ENCODE measurements at regions not wholly inside any gene's neighbourhood (a gene's known extent, or its start where the extent isn't known, plus 50 kb on each side); places are given as distances from the start of the nearest gene placed in this dataset.

DNA sequence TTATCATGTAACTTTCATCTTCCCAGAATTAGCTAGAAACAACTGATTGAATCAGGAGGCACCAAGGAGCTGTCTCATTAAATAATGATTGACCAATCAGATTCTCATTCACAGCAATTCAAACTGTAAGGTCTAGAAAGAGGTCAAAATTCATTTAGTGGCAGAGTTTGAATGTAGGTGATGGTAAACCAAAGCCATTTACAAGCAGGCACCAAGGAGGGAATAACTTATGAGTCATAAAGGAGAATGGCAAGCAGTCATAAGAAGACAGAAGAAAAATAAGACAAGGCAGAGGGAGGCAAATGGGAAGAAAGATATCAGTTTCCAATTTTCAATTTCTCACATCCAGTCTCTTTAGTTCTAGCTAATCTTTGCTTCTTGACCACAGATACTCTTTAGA lies 52.9 kb upstream of the DEFB112 start:
- DNase-seq (ENCODE audit: low read depth): no peak

DNA sequence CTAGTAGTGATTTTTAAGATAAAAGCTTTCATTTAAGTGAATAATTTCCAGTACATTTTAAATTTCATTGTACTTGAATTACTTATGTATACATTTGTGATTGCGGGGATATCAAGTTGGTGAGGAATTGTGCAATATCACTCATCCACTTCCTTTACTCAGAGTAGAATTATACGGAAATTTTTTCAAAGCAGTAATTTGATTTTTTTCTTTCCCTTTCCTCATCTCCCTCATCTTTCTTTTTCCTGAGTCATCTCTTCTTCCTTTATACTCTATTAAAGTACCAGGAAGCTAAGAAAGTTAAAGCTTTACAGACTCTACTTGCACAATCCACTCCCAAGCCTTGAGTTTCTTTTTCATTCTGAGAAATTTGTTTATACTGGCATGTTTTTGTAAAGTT lies 60.9 kb upstream of the DEFB112 start:
- no peak for DNase-seq (ENCODE audit: low read depth)

DNA sequence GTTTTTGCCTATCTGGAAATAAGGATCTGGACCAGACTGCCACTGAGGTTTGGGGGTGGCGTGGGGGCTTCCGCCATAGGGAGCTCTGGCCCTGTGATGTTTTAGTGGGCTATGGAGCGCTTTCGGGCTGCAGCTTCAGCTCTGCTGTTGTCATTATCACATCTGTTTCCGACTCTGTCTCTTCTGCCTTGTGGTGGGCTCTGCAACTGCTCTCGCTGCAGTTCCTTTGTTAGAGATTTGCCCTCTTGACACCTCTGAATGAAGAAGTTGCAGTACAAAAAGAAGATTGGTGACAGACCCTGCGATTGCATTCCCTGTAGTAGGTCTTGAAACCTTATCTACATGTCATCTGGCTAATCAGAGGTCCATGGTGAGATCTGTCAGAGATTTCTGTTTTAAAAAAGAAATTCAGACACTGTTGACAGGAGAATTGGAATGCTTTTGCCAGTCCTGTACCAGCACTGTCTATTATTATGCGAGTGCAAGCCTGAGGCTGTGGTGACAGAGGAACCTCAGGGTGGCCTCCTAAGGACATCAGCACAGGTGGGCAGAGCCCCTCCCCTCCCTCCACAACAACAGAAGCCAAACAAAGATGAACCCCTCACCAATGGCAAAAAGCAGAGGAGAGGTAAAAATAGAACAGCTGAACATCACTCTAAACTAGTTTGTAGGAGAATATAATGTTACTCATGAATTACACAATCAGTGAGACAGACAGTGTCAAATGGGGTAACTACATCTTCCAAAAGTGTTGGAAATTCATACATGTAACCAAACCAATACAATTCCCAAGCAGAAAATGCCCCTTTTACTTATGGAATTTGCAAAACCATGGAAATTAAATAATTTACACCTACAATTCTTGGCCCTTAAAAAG lies 63.5 kb upstream of the DEFB112 start:
- DNase-seq (ENCODE audit: low read depth): no peak

DNA sequence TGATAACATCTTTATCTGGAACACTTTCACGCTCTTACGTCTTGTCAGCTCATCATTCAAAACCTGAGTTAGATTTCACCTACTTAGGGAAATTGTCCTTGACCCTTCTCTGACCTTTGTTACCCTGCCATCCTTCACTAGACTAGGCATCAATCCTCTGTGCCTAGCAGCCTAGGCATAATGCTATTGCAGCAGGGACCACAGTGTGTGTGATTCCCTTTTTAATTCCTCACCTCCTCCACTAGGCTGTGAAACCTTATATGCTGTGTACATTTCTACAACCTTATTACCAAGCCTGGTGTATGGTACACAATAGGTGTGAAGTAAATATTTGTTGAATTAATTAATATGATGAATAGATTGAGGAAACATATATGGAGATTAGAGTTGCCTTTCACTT lies 66.7 kb upstream of the DEFB112 start:
- DNase-seq (ENCODE audit: low read depth): no peak

DNA sequence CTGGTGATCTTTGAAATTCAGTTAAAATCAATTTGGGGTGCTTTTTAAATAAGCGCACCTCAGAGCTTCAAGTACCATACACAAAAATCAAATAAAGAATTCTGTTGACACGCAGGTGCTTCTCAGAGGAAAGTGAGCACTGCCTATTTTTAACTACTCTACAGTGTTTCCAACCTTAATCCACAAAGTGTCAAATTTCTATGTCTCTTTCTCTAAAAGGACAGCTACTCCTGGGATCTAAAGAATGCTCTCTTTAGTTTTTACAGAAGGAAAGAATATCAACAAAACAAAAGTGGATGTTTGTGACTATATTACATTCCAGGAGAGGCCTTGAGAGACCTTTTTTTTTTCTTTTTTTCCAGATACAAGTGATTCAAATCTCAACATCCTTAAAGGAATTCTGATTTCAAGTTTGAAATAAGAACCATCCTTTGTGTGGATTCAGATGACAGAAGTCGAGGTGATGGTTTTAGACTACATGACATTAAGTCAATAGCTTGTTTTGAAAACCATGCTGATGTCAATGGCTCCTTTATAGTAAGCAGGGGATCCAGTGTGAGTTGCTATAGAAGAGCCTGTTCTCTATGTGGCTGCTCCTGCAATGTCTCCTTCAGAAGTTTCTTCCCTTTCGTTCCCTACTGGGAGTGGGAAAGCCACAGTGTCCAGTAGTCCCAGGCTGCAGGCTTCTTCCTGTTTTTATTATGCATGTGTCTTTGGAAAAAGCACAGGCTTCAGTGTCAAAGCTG lies 67.2 kb upstream of the DEFB112 start:
- no peak for DNase-seq (ENCODE audit: low read depth)

DNA sequence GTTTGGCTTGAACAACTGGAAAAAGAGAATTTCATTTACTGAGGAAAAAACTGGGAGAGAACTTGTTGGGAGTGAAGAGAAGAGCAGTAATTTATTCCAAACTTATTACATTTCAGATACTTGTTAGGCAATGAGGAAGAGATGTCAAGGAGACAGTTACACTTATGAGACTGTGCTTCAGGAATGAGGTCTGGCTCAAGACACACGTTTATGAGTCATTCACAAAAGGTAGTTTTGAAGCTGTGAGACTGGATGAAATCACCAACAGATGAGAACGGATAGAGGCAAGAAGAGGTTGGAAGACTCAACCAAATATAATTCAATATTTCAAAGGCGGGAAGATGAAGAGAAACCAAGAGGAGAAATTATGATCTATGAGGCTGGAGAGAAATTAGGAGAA lies 70.6 kb upstream of the DEFB112 start:
- DNase-seq (ENCODE audit: low read depth): peak; percentile 4

DNA sequence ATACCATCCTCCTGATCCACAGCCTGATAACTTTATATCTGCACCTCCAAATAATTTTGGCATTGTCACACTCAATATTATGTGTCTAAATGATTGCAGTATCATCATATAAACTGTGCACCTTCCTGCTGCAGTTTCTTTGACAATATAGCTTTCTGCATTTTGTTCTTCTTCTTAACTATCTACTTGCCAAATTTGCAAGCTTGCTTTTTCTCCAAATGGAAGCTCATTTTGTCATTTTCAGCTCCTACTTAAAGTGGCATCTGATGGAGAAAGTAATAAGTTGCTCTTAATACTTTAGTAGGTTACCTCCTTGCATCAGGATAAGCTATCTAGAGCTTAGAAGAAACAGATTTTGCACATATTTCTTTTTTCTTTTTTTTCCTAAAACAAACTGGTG lies 74.0 kb upstream of the DEFB112 start:
- DNase-seq (ENCODE audit: low read depth): no peak

DNA sequence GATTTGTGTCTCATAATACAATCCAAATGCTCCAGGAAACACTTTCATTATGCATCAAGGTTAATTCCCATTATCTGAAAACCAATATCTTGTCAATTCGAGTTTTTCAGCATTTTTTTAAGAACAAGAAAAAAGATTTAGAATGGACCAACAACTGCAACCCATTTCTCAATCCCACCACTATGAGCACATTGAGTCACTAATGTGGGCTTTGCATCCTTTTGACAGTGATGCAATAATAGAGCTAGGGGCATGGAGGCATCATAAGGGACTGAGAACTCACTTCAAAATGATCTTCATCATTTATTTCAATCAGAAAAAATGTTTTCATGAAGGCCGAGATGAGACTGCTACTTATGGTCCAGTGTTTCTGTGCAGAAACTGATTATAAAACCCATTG lies 74.8 kb upstream of the DEFB112 start:
- DNase-seq (ENCODE audit: low read depth): no peak

DNA sequence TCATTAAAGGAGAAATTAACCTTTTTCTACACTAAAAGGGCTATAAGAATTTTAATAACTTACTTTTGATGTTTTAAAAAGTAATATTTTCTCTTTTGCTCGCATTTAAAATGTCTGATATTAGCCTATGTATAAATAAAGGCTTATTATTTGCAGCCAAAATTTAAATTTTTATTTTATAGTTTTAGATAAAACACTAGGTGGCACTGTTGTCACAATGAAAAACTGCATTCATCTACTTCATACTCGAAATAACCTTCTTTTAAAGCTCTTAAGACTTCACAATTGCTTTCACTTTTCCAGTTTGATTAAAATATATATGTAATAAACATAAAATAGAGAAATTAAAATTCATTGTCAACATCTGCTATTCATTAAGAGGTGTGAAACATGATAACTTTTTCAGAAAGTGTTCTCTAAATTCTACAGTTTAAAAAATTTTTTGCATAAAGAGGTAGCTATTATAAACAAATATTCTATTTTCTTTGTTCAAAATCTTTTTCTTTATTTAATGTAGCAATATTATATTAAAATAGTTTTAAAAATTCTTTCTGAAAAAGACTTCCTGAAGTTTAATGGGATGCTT lies 78.8 kb upstream of the DEFB112 start:
- peak; percentile 10 for DNase-seq (ENCODE audit: low read depth)

DNA sequence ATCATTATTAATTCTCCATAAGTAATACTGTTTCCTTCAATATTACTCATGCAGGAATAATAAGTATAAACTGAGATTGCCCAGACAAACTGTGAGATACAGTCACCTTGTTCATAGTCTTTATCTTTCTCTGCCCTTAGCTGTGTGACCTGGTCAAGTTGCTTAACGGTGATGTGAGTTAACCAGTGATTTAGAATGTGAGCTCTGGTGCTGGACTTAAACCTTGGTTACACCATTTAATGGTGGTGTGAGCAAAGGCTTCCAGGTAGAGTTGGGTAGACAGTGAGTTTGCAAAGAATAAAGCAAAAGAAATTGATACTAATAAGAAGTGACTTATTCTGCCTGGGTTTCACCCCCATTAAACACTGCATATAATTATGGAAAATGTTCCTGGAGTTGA lies 86.2 kb upstream of the DEFB112 start:
- DNase-seq (ENCODE audit: low read depth): no peak

DNA sequence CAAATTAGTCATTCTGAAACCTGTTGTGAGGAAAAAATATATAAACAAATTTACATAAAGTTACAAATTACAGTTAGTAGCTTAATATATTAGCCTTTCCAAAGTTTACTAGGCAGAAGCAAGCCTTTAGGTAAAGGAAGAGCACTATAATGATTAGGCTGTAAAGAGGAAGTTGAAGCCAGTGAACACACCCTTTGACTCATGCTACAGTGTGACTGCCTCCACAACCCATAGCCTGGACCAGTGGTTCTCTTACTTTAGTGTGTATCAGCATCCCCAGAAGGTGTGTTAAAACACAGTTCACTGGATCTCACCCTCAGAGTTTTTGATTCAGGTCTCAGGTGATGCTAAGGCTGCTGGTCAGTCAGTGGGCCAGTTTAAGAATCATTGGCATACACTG lies 91.4 kb upstream of the DEFB112 start:
- no peak for DNase-seq (ENCODE audit: low read depth)

DNA sequence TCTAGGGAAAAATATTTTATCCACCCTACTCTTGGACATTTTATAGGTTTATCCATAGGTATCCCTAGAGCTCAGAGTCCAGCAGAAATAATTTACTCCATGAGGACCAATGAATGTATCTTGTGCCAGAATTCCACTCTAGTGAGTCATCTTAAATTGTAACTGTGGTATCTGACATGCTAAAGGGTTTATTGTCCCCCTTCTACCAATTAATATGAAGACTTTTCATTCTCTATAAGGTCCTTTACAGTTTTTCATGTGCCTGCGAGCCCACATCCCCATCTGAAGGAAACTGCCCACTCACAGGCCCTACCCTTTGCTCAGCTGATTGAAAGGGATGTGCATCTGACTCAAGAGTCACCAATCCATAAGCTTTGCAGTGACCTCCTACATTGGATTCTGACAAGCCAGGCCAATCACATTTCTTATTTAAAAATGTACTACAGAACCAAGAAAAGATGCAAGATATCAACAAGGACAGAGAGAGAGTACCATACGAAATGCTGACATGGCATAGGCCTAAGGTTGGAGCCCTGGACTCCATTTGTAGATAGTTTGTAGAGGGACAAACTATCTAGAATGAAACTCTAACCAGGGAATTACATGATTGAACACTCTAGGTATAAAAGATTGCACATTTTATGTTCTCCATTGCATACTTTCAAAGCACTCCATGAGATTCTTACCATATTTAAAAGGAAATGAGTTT lies 93.4 kb upstream of the DEFB112 start:
- DNase-seq (ENCODE audit: low read depth): no peak

DNA sequence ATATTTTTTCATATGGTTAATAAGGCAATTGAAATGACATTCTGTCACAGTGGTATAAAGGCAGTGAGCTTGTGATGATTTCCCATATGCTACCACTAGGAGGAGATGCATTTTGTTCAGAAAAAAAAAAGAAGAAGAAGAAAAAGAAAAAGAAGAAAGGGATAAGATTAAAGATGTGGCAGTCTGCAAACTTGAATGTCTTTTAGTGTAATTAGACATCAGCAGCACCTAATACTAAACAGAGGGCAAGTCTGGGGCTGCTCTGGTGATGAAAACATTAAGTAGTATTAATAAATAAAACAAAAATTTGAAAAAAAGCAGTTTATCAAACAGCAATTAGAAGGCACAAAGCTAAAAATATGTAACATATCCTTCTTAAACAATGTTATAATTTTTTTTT lies 95.4 kb upstream of the DEFB112 start:
- DNase-seq (ENCODE audit: low read depth): peak; percentile 0

DNA sequence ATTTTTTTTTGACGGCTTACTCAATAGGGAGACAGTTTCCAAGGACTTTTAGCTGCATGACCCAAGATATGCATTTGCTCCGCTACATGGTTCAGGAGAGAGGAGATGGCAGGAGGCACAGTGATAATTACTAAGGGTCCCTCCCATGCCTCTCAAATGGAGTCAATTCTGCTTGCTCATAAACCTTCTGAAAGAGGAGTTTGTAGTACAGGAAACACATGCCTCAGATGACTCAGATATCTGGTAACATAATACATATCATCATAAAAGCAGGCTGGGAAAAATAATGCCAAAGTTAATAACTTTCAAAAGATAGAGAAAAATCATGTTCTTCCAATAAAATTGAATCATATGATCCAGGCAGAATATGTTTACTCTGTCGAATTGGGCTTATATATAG lies 97.6 kb upstream of the DEFB112 start:
- no peak for DNase-seq (ENCODE audit: low read depth)

DNA sequence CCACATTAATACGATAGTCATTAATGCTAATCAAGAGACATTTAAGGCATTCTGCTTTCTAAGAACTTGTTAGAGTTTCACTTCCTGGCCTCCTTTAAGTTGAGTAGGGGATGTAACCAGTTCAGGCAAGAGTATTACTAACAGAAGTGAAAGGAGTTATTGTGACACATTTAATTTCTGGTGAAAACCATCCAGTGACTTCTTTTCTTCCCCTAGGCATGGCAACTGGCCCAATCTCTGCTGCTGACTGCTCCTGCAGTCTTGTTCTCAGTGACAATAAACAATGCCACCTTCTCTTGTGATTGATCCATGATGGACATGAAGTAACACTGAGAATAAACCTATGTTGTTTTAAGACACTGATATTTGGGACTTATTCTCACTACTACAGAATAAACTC lies 130.9 kb upstream of the DEFB112 start:
- no peak for DNase-seq (ENCODE audit: low read depth)

DNA sequence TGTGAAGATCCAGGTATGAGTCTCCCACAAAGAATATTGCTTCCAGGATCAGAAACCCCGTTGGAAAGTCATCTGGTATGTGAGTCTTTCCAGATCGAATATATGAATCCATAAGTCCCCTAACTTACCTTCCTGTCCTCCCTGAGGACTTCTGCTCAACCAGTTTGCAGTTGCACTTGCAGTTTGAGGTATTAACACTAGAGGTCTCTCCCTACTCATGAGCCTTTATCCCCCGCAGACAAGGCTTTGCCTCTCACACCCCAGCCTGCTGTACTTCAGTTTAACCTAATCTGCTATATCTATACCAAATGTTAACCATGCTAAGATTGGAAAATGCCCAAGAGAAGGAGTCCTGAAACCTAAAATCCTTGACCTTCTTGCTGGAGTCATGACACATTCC lies 135.3 kb upstream of the DEFB112 start:
- DNase-seq (ENCODE audit: low read depth): no peak

DNA sequence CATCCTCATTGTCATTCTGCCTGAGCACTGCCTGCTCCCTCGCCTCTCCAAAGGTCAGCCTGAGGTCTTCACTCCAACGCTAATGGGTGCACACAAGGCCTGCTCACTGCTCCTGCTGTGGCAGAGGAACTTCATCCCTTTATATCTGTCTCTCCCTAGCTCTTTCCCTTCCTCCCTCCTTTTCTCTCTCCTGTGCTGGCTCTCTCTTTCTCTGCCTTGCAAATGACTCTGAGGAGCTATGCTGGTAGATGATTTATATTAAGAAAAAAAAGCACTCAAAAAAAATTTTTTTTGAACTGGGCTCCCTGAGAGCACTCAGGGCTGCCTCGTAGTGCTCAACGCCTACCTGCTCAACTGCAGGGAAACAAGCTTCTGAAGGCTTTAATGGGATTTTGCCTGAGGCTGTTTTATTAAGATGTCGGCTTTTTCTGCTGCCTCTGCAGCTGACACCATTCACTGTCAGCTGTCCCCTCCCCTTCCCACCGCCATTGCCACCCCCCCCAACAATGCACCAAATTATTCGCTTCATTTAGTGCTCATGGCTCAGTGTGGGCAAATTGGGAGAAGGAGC lies 137.7 kb upstream of the DEFB112 start:
- DNase-seq (ENCODE audit: low read depth): no peak

DNA sequence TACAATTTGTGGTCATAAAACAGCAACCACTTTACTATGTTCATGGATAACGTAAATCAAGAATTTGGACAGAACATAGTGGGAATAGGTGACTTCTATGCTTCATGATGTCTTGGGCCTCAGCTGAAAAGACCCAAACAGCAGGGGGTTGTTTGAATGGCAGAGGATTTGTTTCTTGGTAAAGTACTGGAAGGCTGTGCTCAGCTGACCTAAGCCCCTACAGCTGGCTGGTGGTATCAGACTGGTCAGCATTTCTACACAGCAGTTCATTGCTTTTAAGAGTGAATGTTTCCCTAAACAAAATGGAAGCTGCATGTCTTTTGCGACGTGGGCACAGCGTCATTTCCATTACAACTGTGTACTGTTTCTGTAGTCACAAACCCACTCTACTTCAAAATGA lies 148.5 kb upstream of the DEFB112 start:
- no peak for DNase-seq (ENCODE audit: low read depth)

DNA sequence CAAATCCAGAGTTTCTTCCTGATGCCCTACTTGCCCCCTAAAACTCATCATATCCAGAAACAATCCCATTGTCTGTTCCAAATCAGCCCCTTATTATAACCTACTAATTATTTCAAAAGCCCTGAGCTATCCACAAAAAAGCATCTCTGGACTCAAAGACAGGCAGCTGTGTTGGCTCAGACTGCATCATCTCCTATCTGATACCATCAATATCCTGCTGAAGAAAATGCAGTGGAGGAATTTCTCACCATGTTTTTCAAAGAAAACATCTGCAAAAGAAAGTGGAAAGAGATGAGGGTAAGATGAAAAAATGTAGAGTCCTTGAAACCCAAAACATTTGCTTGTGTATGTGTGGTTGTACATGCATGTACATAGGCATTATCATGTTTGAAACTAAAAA lies 153.0 kb upstream of the DEFB112 start:
- DNase-seq (ENCODE audit: low read depth): no peak

DNA sequence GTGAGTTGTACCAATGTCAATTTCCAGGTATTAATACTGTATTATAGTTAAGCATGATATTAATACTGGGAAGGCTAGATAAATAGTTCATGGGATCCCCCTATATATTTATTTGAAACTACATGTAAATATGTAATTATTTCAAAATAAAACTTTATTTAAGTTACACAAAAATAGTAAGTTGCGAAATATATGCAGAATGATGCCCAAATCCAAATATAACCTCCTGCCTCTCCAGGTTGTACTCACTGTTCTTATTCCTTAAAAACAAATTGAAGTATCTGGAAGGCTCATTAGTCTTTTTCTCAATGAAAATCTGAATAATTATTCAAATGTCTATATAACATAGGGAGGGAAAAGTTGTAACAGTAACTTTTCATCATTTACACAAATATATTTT lies 161.9 kb upstream of the DEFB112 start:
- DNase-seq (ENCODE audit: low read depth): no peak

DNA sequence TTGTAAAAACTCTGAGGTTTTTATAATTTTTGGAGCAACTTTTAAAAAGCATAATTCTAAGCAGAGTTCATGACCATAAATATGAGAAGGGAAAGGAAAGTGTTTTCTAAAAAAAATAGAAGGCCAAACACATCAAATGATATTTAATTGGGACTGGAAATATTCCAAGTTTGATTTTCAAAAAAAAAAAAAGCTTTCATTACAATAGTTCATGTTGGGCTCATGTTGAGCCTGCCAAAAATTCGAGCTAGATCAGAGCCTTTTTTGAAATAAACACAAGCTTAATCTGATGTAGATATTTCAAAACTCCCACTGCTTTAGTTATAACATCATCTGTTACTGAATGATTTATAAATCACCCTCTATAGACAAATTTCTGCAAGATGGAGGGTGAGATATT lies 163.4 kb upstream of the DEFB112 start:
- DNase-seq (ENCODE audit: low read depth): no peak

DNA sequence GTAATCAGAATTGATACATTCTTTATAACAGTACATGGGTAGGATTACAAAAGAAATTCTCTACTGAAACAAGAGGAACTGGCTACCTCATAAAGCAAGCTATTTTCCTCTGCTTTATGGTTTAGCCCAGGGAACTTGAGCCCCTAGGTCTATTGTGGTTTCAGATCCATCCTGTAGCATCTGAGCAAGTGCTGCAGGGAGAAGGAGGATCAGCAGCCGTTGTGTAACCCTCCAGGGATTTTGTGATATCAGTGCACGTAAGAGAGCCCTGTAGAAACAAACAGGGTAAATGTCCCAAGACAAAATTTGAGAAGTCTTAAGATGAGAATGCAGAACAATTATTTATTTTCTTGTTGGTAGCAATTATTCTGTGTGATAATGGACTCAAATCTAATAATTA lies 165.2 kb upstream of the DEFB112 start:
- no peak for DNase-seq (ENCODE audit: low read depth)
